ENCODE measurements at regions not wholly inside any gene's neighbourhood (a gene's known extent, or its start where the extent isn't known, plus 50 kb on each side); places are given as distances from the start of the nearest gene placed in this dataset.

- TF ChIP-seq CTCF (IDR thresholded peaks at IDR 0.05; ENCODE audit: borderline replicate concordance, extremely low read depth, low read length, poor library complexity, severe bottlenecking) (no peak), EZH2 (IDR thresholded peaks at IDR 0.05; ENCODE audit: borderline replicate concordance, low read depth, low read length, severe bottlenecking) (no peak)
Observed at GRCh38 chr1:104064399-104064798, 314.7 kb downstream of the AMY1C start.
